ENCODE measurements at regions not wholly inside any gene's neighbourhood (a gene's known extent, or its start where the extent isn't known, plus 50 kb on each side); places are given as distances from the start of the nearest gene placed in this dataset.

GRCh38 chr15:98422130-98422478, 226.2 kb upstream of the IGF1R start:
- TF ChIP-seq POLR2AphosphoS5 (IDR thresholded peaks at IDR 0.05): no peak
- no peak for TF ChIP-seq CTCF (IDR thresholded peaks at IDR 0.05 in 8 of 11, conservative IDR thresholded peaks at IDR 0.05 in 3 of 11)

Measured in spleen (tissue), 7 donors.